Spleen (tissue), 11 donors: ENCODE measurements at regions not wholly inside any gene's neighbourhood (a gene's known extent, or its start where the extent isn't known, plus 50 kb on each side); places are given as distances from the start of the nearest gene placed in this dataset.

ENCODE experiments used
- DNase-seq: peaks from one replicate; pipeline ENCODE4 v3.0.0-alpha.2; 2020
- H3K27ac ChIP-seq, 8 donors: fragments of 200-600 bp; sonication (generic) in 7 of 8; 1 replicate in 4 of 8; 2 replicates in 4 of 8; pipeline versions ENCODE4 v1.5.0 to v1.8.0; 2016 to 2021; ENCODE audit warnings: inconsistent platforms in 4 of 8, mild to moderate bottlenecking in 4 of 8, moderate library complexity in 1 of 8
- H3K27me3 ChIP-seq, 7 donors: fragments of 200-600 bp; sonication (generic) in 6 of 7; replicated peaks in 1 of 7; 1 replicate in 4 of 7; 2 replicates in 3 of 7; pipeline versions ENCODE4 v1.5.0 to v1.8.0; 2016 to 2021; ENCODE audit warnings: inconsistent platforms in 3 of 7, mild to moderate bottlenecking in 1 of 7
- H3K36me3 ChIP-seq, 6 donors: fragments of 200-600 bp; sonication (generic) in 5 of 6; 1 replicate in 4 of 6; 2 replicates in 2 of 6; pipeline versions ENCODE4 v1.5.0 to v1.8.0; 2016 to 2021; ENCODE audit warnings: inconsistent platforms in 2 of 6
- H3K4me1 ChIP-seq, 6 donors: fragments of 200-600 bp; sonication (generic) in 5 of 6; 1 replicate in 3 of 6; 2 replicates in 3 of 6; pipeline versions ENCODE4 v1.5.0 to v1.8.0; 2016 to 2021; ENCODE audit warnings: inconsistent platforms in 3 of 6
- H3K4me3 ChIP-seq, 8 donors: fragments of 200-600 bp; sonication (generic) in 7 of 8; 1 replicate in 4 of 8; 2 replicates in 4 of 8; pipeline versions ENCODE4 v1.5.0 to v1.8.0; 2016 to 2021; ENCODE audit warnings: inconsistent platforms in 4 of 8, mild to moderate bottlenecking in 4 of 8, moderate library complexity in 2 of 8
- H3K9me3 ChIP-seq, 8 donors: fragments of 200-600 bp; sonication (generic) in 7 of 8; 1 replicate in 4 of 8; 2 replicates in 4 of 8; pipeline versions ENCODE4 v1.5.0 to v1.8.0; 2016 to 2021; ENCODE audit warnings: inconsistent platforms in 4 of 8
- CTCF ChIP-seq, 11 experiments: fragments of 200-600 bp in 7 of 11; fragments of 450-650 bp in 4 of 11; sonication (generic) in 4 of 11; IDR thresholded peaks in 8 of 11; conservative IDR thresholded peaks in 3 of 11; 1 replicate in 7 of 11; 2 replicates in 4 of 11; pipeline versions ENCODE4 v1.4.0 to v1.8.0; 2016 to 2021; ENCODE audit warnings: antibody characterized with exemption in 11 of 11, inconsistent platforms in 4 of 11, mild to moderate bottlenecking in 1 of 11
- POLR2A ChIP-seq, 3 donors: fragments of 450-650 bp; IDR thresholded peaks; one replicate each; pipeline ENCODE4 v1.5.1; 2017; ENCODE audit warnings: antibody characterized with exemption in 3 of 3, mild to moderate bottlenecking in 1 of 3
- POLR2AphosphoS5 ChIP-seq, 3 donors: sonication (generic); formaldehyde crosslinking; IDR thresholded peaks; one replicate each; pipeline ENCODE4 v1.5.1; 2017; ENCODE audit warnings: antibody characterized with exemption in 3 of 3
- WGBS, 5 donors: extraction: QIAGEN DNeasy Blood & Tissue Kit in 3 of 5; methylation state at CpG; one replicate each; pipeline versions ENCODE4 v1.1.5 to v1.1.7; 2013 to 2018; 5-methylcytosine and 5-hydroxymethylcytosine counted together
- intact Hi-C: fragments of 100-400 bp; cut with DNase I; formaldehyde crosslinking; loops from one replicate; pipeline ENCODE4 v1.15.0; 2023; ENCODE audit warnings: low total_unique reads
- donor health status: healthy with polysubstance abuse.
- donor health status: DM: no; HTN: no; CAD: no; lungs with moderate emphysema.
- donor health status: DM: no; HTN: no; CAD: no.
- donor health status: Bipolar disorder and iron deficiency.
- donor health status: healthy.
- donor health status: DM: no; HTN: no; CAD: no.
- donor health status: DM: yes; HTN: yes; CAD: no.

GRCh38 chr14:100423317-100424010, 100.3 kb downstream of the SLC25A47 start:
- WGBS, 5 donors, result 88 to 95% (median 88%) methylated on average over 13 of the region's 13 CpGs
- no peaks in the 10 kb centered on the region for H3K9me3 ChIP-seq
- DNase-seq, result no peak
- peaks cover 0 to 3% (median 0%) of the 10 kb centered on the region in 6 donors for H3K36me3 ChIP-seq
- no peaks in the 10 kb centered on the region for H3K27me3 ChIP-seq
- peaks cover 0 to 25% (median 7%) of the 10 kb centered on the region in 6 donors for H3K4me1 ChIP-seq
- no peak for TF ChIP-seq POLR2AphosphoS5 (IDR thresholded peaks at IDR 0.05)
- TF ChIP-seq POLR2A (IDR thresholded peaks at IDR 0.05), result no peak
- no peak for TF ChIP-seq CTCF (IDR thresholded peaks at IDR 0.05 in 8 of 11, conservative IDR thresholded peaks at IDR 0.05 in 3 of 11)
- no peak overlapping the region for H3K4me3 ChIP-seq
- intact Hi-C loops, result no loop called here
- H3K27ac ChIP-seq, result no peak overlapping the region

GRCh38 chr14:100424504-100425428, 101.6 kb downstream of the SLC25A47 start:
- H3K36me3 ChIP-seq, result peaks cover 0 to 6% (median 0%) of the 10 kb centered on the region in 6 donors
- WGBS, 5 donors, result 70 to 78% (median 73%) methylated on average over 6 of the region's 6 CpGs
- no peak overlapping the region for H3K4me3 ChIP-seq
- intact Hi-C loops, result no loop called here
- peaks cover 0 to 25% (median 9%) of the 10 kb centered on the region in 6 donors for H3K4me1 ChIP-seq
- no peak overlapping the region for H3K27ac ChIP-seq
- DNase-seq, result peak; percentile 32
- H3K9me3 ChIP-seq, result no peaks in the 10 kb centered on the region
- no peaks in the 10 kb centered on the region for H3K27me3 ChIP-seq
- no peak for TF ChIP-seq POLR2AphosphoS5 (IDR thresholded peaks at IDR 0.05)
- no peak for TF ChIP-seq POLR2A (IDR thresholded peaks at IDR 0.05)
- TF ChIP-seq CTCF (IDR thresholded peaks at IDR 0.05 in 8 of 11, conservative IDR thresholded peaks at IDR 0.05 in 3 of 11), result no peak

GRCh38 chr14:100425429-100425827, 102.3 kb downstream of the SLC25A47 start:
- Histone ChIP-seq H3K4me1 (peaks cover 0 to 25% (median 9%) of the 10 kb centered on the region in 6 donors), H3K27me3 (no peaks in the 10 kb centered on the region), H3K9me3 (no peaks in the 10 kb centered on the region), H3K36me3 (peaks cover 0 to 6% (median 0%) of the 10 kb centered on the region in 6 donors), H3K4me3 (no peak overlapping the region), H3K27ac (no peak overlapping the region)
- DNase-seq, result peak; percentile 40
- intact Hi-C loops, result no loop called here
- WGBS, 5 donors, result 81 to 89% (median 85%) methylated on average over 7 of the region's 7 CpGs
- TF ChIP-seq POLR2A (IDR thresholded peaks at IDR 0.05) (no peak), CTCF (IDR thresholded peaks at IDR 0.05 in 8 of 11, conservative IDR thresholded peaks at IDR 0.05 in 3 of 11) (no peak), POLR2AphosphoS5 (IDR thresholded peaks at IDR 0.05) (no peak)

GRCh38 chr14:100426314-100426713, 103.2 kb downstream of the SLC25A47 start:
- Histone ChIP-seq H3K27ac (no peak overlapping the region), H3K27me3 (no peaks in the 10 kb centered on the region), H3K36me3 (peaks cover 0 to 6% (median 0%) of the 10 kb centered on the region in 6 donors), H3K9me3 (no peaks in the 10 kb centered on the region), H3K4me3 (no peak overlapping the region), H3K4me1 (peaks cover 0 to 25% (median 9%) of the 10 kb centered on the region in 6 donors)
- DNase-seq, result peak; percentile 50
- intact Hi-C loops, result no loop called here
- TF ChIP-seq POLR2AphosphoS5 (IDR thresholded peaks at IDR 0.05), result no peak
- TF ChIP-seq CTCF (IDR thresholded peaks at IDR 0.05 in 8 of 11, conservative IDR thresholded peaks at IDR 0.05 in 3 of 11), result no peak
- TF ChIP-seq POLR2A (IDR thresholded peaks at IDR 0.05), result no peak
- WGBS, 5 donors, result 90 to 97% (median 96%) methylated on average over 12 of the region's 12 CpGs
